CD4-positive, CD25-positive, alpha-beta regulatory T cell (primary cell): ENCODE measurements at regions not wholly inside any gene's neighbourhood (a gene's known extent, or its start where the extent isn't known, plus 50 kb on each side); places are given as distances from the start of the nearest gene placed in this dataset.

Experiments used
- ATAC-seq, 2 donors: fragments of 150-1000 bp; cut with Tn5 transposase; one replicate each; pipeline ENCODE4 v1.10.0; 2021; ENCODE audit warnings: low read depth in 2 of 2, moderate number of reproducible peaks in 2 of 2, moderate library complexity in 1 of 2
- DNase-seq, 3 donors: peaks; one replicate each; pipeline versions ENCODE4 v3.0.0 to v3.0.0-alpha.2; 2012 to 2022; ENCODE audit warnings: mixed read lengths in 1 of 3
- H3K27ac ChIP-seq: one replicate; pipeline ENCODE4 v1.7.0; 2013; ENCODE audit warnings: mild to moderate bottlenecking, low read length; ENCODE audit not compliant: insufficient read depth, poor library complexity, severe bottlenecking
- H3K27me3 ChIP-seq: one replicate; pipeline ENCODE4 v1.7.0; 2013; ENCODE audit warnings: low read length; ENCODE audit not compliant: control insufficient read depth, insufficient read depth
- H3K36me3 ChIP-seq: one replicate; pipeline ENCODE4 v1.7.0; 2013; ENCODE audit warnings: mild to moderate bottlenecking, low read length, moderate library complexity; ENCODE audit not compliant: control insufficient read depth, insufficient read depth
- H3K4me1 ChIP-seq: 2 replicates; pipeline ENCODE4 v1.7.0; 2013; ENCODE audit warnings: mild to moderate bottlenecking, low read length; ENCODE audit not compliant: insufficient read depth, control insufficient read depth, poor library complexity, severe bottlenecking
- H3K4me3 ChIP-seq: one replicate; pipeline ENCODE4 v1.7.0; 2013; ENCODE audit warnings: low read depth, mild to moderate bottlenecking, low read length, moderate library complexity
- H3K9me3 ChIP-seq, 2 experiments: 1 replicate in 1 of 2; 2 replicates in 1 of 2; pipeline ENCODE4 v1.7.0; 2013; ENCODE audit warnings: low read length in 2 of 2, mild to moderate bottlenecking in 1 of 2, moderate library complexity in 1 of 2; ENCODE audit not compliant: control insufficient read depth in 2 of 2
- H3K27ac Mint-ChIP-seq, 3 donors: one replicate each; pipeline ENCODE4 v1.8.0; 2020 to 2022; ENCODE audit warnings: mild to moderate bottlenecking in 3 of 3, mixed read lengths in 3 of 3, moderate library complexity in 2 of 3
- H3K27me3 Mint-ChIP-seq: one replicate; pipeline ENCODE4 v1.8.0; 2022; ENCODE audit warnings: mild to moderate bottlenecking, mixed read lengths
- H3K36me3 Mint-ChIP-seq: one replicate; pipeline ENCODE4 v1.8.0; 2020; ENCODE audit warnings: mixed read lengths
- H3K4me1 Mint-ChIP-seq, 4 donors: one replicate each; pipeline ENCODE4 v1.8.0; 2020 to 2022; ENCODE audit warnings: mixed read lengths in 4 of 4, mild to moderate bottlenecking in 1 of 4
- H3K4me3 Mint-ChIP-seq, 4 donors: one replicate each; pipeline ENCODE4 v1.8.0; 2020 to 2022; ENCODE audit warnings: mild to moderate bottlenecking in 4 of 4, mixed read lengths in 4 of 4, moderate library complexity in 3 of 4
- H3K9me3 Mint-ChIP-seq, 7 donors: one replicate each; pipeline ENCODE4 v1.8.0; 2020 to 2022; ENCODE audit warnings: mixed read lengths in 7 of 7, mild to moderate bottlenecking in 3 of 7, moderate library complexity in 2 of 7

DNA sequence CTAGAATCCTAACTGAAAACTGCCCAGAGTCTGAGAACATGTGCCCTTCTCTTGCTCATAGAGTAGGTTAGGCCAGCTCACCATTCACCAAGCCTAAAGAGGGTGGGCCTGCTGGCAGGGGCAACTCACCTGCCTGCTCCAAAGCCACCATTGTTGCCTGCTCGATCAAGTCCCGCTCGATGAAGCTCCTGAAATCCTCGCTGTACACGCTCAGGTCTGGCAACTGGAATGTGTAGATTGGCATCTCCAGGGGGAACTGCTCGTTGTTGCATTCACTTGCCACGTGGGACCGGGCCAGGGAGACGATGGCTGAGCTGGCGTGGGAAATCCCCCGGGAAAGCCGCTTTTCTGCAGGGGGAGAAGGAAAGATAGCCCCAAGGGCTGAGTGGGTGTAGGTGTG is 232.2 kb downstream of the KLF13 start:
- no peaks in the 10 kb centered on the region for H3K36me3 Mint-ChIP-seq
- no peak overlapping the region for H3K4me3 Mint-ChIP-seq
- ATAC-seq: no peak
- H3K27ac ChIP-seq: no peak overlapping the region
- H3K4me1 Mint-ChIP-seq: no peaks in the 10 kb centered on the region
- H3K27me3 ChIP-seq: no peaks in the 10 kb centered on the region
- H3K9me3 Mint-ChIP-seq: no peaks in the 10 kb centered on the region
- no peaks in the 10 kb centered on the region for H3K27me3 Mint-ChIP-seq
- H3K4me1 ChIP-seq: no peaks in the 10 kb centered on the region
- H3K9me3 ChIP-seq: no peaks in the 10 kb centered on the region
- H3K36me3 ChIP-seq: no peaks in the 10 kb centered on the region
- DNase-seq: no peak
- no peak overlapping the region for H3K4me3 ChIP-seq
- no peak overlapping the region for H3K27ac Mint-ChIP-seq

DNA sequence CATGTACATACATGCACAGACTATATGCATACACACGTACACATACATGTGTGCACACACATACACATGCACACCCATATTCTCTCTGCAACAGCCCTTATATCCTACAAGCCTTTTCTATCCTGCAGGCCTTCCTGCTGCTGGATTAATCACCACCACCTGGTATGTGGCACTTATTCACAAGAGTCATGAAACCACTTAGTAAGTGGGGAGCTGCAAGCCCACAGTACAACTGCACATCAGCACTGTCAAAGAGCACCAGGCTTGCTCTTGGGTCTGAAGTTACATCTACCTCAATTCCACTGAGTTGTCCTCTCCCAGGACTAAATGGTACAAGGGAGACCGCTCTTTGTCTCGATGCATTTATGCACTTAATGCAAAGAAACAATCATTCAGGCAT is 233.2 kb downstream of the KLF13 start:
- no peak for ATAC-seq
- no peak overlapping the region for H3K4me3 ChIP-seq
- H3K9me3 Mint-ChIP-seq: no peaks in the 10 kb centered on the region
- H3K27ac Mint-ChIP-seq: no peak overlapping the region
- no peaks in the 10 kb centered on the region for H3K4me1 ChIP-seq
- H3K4me1 Mint-ChIP-seq: no peaks in the 10 kb centered on the region
- H3K4me3 Mint-ChIP-seq: no peak overlapping the region
- no peaks in the 10 kb centered on the region for H3K36me3 ChIP-seq
- no peaks in the 10 kb centered on the region for H3K27me3 ChIP-seq
- H3K9me3 ChIP-seq: no peaks in the 10 kb centered on the region
- H3K27me3 Mint-ChIP-seq: no peaks in the 10 kb centered on the region
- no peaks in the 10 kb centered on the region for H3K36me3 Mint-ChIP-seq
- H3K27ac ChIP-seq: no peak overlapping the region
- DNase-seq: no peak

GRCh38 chr15:31560643-31561042 is 234.0 kb downstream of the KLF13 start:
- ATAC-seq (no peak), DNase-seq (no peak)
- Histone ChIP-seq H3K4me3 (no peak overlapping the region), H3K36me3 (no peaks in the 10 kb centered on the region), H3K27ac (no peak overlapping the region), H3K4me1 (no peaks in the 10 kb centered on the region), H3K27me3 (no peaks in the 10 kb centered on the region), H3K9me3 (no peaks in the 10 kb centered on the region)
- Mint-ChIP-seq H3K9me3 (peaks cover 0 to 1% (median 0%) of the 10 kb centered on the region in 7 donors), H3K27me3 (no peaks in the 10 kb centered on the region), H3K4me1 (no peaks in the 10 kb centered on the region), H3K4me3 (no peak overlapping the region), H3K27ac (no peak overlapping the region), H3K36me3 (no peaks in the 10 kb centered on the region)

DNA sequence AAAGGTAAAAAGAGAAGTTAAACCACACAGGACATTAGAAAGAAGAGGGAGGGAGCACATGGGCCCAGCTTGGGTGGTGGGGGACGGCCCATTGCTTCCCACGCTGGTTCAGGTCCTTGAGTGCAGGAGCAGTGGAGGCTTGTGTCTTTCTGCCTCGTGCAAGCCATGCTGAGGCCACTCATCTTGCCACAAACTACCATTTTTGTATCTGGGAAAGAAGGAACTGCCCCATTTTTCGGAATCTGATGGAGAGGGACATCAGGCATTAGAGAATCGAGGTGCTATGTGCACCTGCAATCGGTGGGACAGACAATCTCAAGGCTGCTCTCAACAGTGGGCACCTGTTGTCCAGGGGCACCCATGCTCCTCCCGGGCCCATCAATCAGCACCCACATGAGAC is 234.5 kb downstream of the KLF13 start:
- H3K27me3 Mint-ChIP-seq: no peaks in the 10 kb centered on the region
- ATAC-seq: no peak
- H3K9me3 ChIP-seq: no peaks in the 10 kb centered on the region
- no peaks in the 10 kb centered on the region for H3K36me3 Mint-ChIP-seq
- H3K27ac ChIP-seq: no peak overlapping the region
- no peak for DNase-seq
- no peaks in the 10 kb centered on the region for H3K36me3 ChIP-seq
- no peaks in the 10 kb centered on the region for H3K4me1 Mint-ChIP-seq
- no peak overlapping the region for H3K4me3 Mint-ChIP-seq
- no peak overlapping the region for H3K27ac Mint-ChIP-seq
- H3K9me3 Mint-ChIP-seq: peaks cover 0 to 1% (median 0%) of the 10 kb centered on the region in 7 donors
- H3K4me3 ChIP-seq: no peak overlapping the region
- no peaks in the 10 kb centered on the region for H3K4me1 ChIP-seq
- no peaks in the 10 kb centered on the region for H3K27me3 ChIP-seq

DNA sequence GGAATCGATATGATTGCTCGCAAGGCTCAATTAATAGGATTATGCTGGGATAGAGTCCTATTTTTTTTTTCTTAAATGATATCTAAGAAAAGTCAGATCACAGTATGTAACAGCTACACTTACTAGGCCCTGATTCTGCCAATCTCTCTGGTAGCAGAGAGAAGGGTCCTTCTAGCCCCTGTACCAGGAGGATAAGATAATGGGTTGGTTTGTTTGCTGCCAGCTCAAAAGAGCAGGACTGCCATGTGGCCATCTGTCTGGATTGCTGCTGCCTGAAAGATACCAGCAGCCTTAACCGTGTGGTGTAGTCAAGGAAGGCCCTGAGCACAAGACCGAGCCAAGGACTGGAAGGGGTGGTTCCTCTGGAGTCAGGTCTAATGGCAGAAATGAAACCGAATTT is 236.4 kb downstream of the KLF13 start:
- DNase-seq: no peak
- Mint-ChIP-seq H3K4me1 (no peaks in the 10 kb centered on the region), H3K4me3 (no peak overlapping the region), H3K9me3 (peaks cover 0 to 8% (median 1%) of the 10 kb centered on the region in 7 donors), H3K27ac (no peak overlapping the region), H3K27me3 (no peaks in the 10 kb centered on the region), H3K36me3 (no peaks in the 10 kb centered on the region)
- Histone ChIP-seq H3K27ac (no peak overlapping the region), H3K27me3 (no peaks in the 10 kb centered on the region), H3K36me3 (no peaks in the 10 kb centered on the region), H3K4me3 (no peak overlapping the region), H3K9me3 (no peaks in the 10 kb centered on the region), H3K4me1 (no peaks in the 10 kb centered on the region)
- no peak for ATAC-seq

- Mint-ChIP-seq H3K36me3 (no peaks in the 10 kb centered on the region), H3K27ac (no peak overlapping the region)
Observed at GRCh38 chr15:31563421-31563820, 236.8 kb downstream of the KLF13 start.

DNA sequence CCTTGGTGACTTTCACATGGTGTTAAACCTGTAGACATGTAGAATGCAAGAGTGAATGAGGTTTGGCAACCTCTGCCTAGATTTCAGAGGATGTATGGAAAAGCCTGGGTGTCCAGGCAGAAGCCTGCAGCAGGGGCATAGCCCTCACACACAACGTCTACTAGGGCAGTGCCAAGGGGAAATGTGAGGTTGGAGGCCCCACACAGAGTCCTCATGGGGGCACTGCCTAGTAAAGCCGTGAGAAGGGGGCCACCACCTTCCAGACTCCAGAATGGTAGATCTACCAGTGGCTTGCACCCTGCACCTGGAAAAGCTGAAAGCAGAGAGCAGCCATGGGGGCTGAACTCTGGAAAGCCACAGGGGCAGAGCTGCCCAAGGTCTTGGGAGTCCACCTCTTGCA is 241.2 kb downstream of the KLF13 start:
- Histone ChIP-seq H3K27ac (no peak overlapping the region), H3K9me3 (no peaks in the 10 kb centered on the region), H3K4me1 (no peaks in the 10 kb centered on the region), H3K27me3 (no peaks in the 10 kb centered on the region), H3K4me3 (no peak overlapping the region), H3K36me3 (no peaks in the 10 kb centered on the region)
- peaks cover 5% of the 10 kb centered on the region for H3K27me3 Mint-ChIP-seq
- H3K4me3 Mint-ChIP-seq: no peak overlapping the region
- H3K36me3 Mint-ChIP-seq: no peaks in the 10 kb centered on the region
- DNase-seq (no peak), ATAC-seq (no peak)
- H3K27ac Mint-ChIP-seq: no peak overlapping the region
- H3K4me1 Mint-ChIP-seq: peaks cover 0 to 6% (median 0%) of the 10 kb centered on the region in 4 donors
- peaks cover 1 to 13% (median 3%) of the 10 kb centered on the region in 7 donors for H3K9me3 Mint-ChIP-seq

More at GRCh38 chr15:31563421-31563820, 236.8 kb downstream of the KLF13 start:
- H3K27me3 ChIP-seq: no peaks in the 10 kb centered on the region
- H3K9me3 ChIP-seq: no peaks in the 10 kb centered on the region
- no peaks in the 10 kb centered on the region for H3K4me1 Mint-ChIP-seq
- H3K4me3 ChIP-seq: no peak overlapping the region
- peaks cover 0 to 10% (median 2%) of the 10 kb centered on the region in 7 donors for H3K9me3 Mint-ChIP-seq
- no peak overlapping the region for H3K27ac ChIP-seq
- DNase-seq: no peak
- H3K4me1 ChIP-seq: no peaks in the 10 kb centered on the region
- H3K27me3 Mint-ChIP-seq: no peaks in the 10 kb centered on the region
- ATAC-seq: no peak
- H3K36me3 ChIP-seq: no peaks in the 10 kb centered on the region
- no peak overlapping the region for H3K4me3 Mint-ChIP-seq

DNA sequence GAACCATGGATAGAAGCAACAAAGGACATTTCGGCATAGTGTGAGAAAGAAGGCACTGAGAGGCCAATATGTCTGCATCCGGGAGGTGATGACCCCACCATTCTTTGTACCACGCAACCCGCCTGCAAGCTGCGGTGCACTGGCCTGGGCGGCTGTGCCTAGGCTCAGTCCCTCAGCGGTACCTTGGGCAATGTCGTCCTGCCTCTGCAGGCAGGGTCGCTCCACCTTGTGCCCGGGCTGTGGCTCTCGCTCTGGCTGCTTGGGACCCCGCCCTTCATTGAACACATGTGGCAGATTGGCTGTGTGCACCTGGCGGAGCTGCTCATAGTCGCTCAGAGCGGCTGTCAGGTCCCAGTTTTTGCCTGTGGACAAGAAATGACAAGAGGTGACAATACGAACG is 243.2 kb downstream of the KLF13 start:
- no peaks in the 10 kb centered on the region for H3K4me1 ChIP-seq
- peaks cover 1 to 13% (median 3%) of the 10 kb centered on the region in 7 donors for H3K9me3 Mint-ChIP-seq
- ATAC-seq (no peak), DNase-seq (no peak)
- no peaks in the 10 kb centered on the region for H3K27me3 ChIP-seq
- H3K36me3 Mint-ChIP-seq: no peaks in the 10 kb centered on the region
- H3K9me3 ChIP-seq: no peaks in the 10 kb centered on the region
- H3K4me3 ChIP-seq: no peak overlapping the region
- no peak overlapping the region for H3K27ac Mint-ChIP-seq
- H3K36me3 ChIP-seq: no peaks in the 10 kb centered on the region
- peaks cover 18% of the 10 kb centered on the region for H3K27me3 Mint-ChIP-seq
- peaks cover 0 to 6% (median 0%) of the 10 kb centered on the region in 4 donors for H3K4me1 Mint-ChIP-seq
- H3K27ac ChIP-seq: no peak overlapping the region
- no peak overlapping the region for H3K4me3 Mint-ChIP-seq
